Retinal pigment epithelial cell (primary cell): ENCODE measurements at regions not wholly inside any gene's neighbourhood (a gene's known extent, or its start where the extent isn't known, plus 50 kb on each side); places are given as distances from the start of the nearest gene placed in this dataset.

Experiments
- DNase-seq: peaks from one replicate; pipeline ENCODE4 v3.0.0-alpha.2; 2010; ENCODE audit warnings: low read depth
- H3K4me3 ChIP-seq: 2 replicates; pipeline ENCODE4 v1.5.1; 2011; ENCODE audit warnings: mild to moderate bottlenecking, low read length, control low read depth, moderate library complexity
- CTCF ChIP-seq: conservative IDR thresholded peaks from 2 replicates; pipeline ENCODE4 v1.5.1; 2011; ENCODE audit warnings: low read depth, low read length, control low read depth, inconsistent platforms

GRCh38 chr9:135279385-135279784 is 191.9 kb downstream of the OLFM1 start:
- TF ChIP-seq CTCF, result no peak
- no peak overlapping the region for H3K4me3 ChIP-seq
- no peak for DNase-seq

- no peak overlapping the region for H3K4me3 ChIP-seq
- DNase-seq, result no peak
- TF ChIP-seq CTCF, result no peak
Observed at GRCh38 chr9:135279834-135280393, 192.4 kb downstream of the OLFM1 start.

GRCh38 chr9:135280666-135281065 is 193.2 kb downstream of the OLFM1 start:
- no peak for DNase-seq
- no peak for TF ChIP-seq CTCF
- H3K4me3 ChIP-seq, result no peak overlapping the region

GRCh38 chr9:135281151-135281550 is 193.7 kb downstream of the OLFM1 start:
- no peak overlapping the region for H3K4me3 ChIP-seq
- TF ChIP-seq CTCF, result no peak
- no peak for DNase-seq

GRCh38 chr9:135281791-135282737 is 194.6 kb downstream of the OLFM1 start:
- no peak for TF ChIP-seq CTCF
- H3K4me3 ChIP-seq, result no peak overlapping the region
- no peak for DNase-seq

- H3K4me3 ChIP-seq, result no peak overlapping the region
- no peak for DNase-seq
- no peak for TF ChIP-seq CTCF
Observed at GRCh38 chr9:135282808-135283207, 195.3 kb downstream of the OLFM1 start.

- TF ChIP-seq CTCF, result no peak
- H3K4me3 ChIP-seq, result no peak overlapping the region
- no peak for DNase-seq
Observed at GRCh38 chr9:135283671-135284070, 195.9 kb upstream of the PPP1R26 start.
